ENCODE measurements at regions not wholly inside any gene's neighbourhood (a gene's known extent, or its start where the extent isn't known, plus 50 kb on each side); places are given as distances from the start of the nearest gene placed in this dataset.

GRCh38 chr5:171541341-171541776, 121.9 kb downstream of the FGF18 start:
- Histone ChIP-seq H3K27ac (ENCODE audit: low read depth, low read length) (no peak overlapping the region), H3K27me3 (ENCODE audit: insufficient read depth, low read length) (peaks cover 8% of the 10 kb centered on the region), H3K4me3 (ENCODE audit: insufficient read depth, low read length) (no peak overlapping the region), H3K4me1 (ENCODE audit: insufficient read depth, low read length) (no peaks in the 10 kb centered on the region), H3K36me3 (ENCODE audit: insufficient read depth, low read length) (no peaks in the 10 kb centered on the region), H3K4me2 (ENCODE audit: insufficient read depth, low read length) (no peak overlapping the region), H3K9me3 (ENCODE audit: low read depth, low read length) (no peaks in the 10 kb centered on the region), H4K20me1 (ENCODE audit: insufficient read depth, low read length) (no peaks in the 10 kb centered on the region), H3K79me2 (ENCODE audit: insufficient read depth, low read length) (no peaks in the 10 kb centered on the region), H2AFZ (ENCODE audit: low read length) (no peak overlapping the region)
- no peak for DNase-seq (ENCODE audit: insufficient read length, low spot score, missing footprints)
- no peak for TF ChIP-seq CTCF (IDR thresholded peaks at IDR 0.05; ENCODE audit: extremely low read depth, low read depth, low read length)

- TF ChIP-seq CTCF (IDR thresholded peaks at IDR 0.05; ENCODE audit: extremely low read depth, low read depth, low read length) = no peak
- Histone ChIP-seq H2AFZ (ENCODE audit: low read length) (no peak overlapping the region), H3K27me3 (ENCODE audit: insufficient read depth, low read length) (peaks cover 11% of the 10 kb centered on the region), H4K20me1 (ENCODE audit: insufficient read depth, low read length) (no peaks in the 10 kb centered on the region), H3K4me1 (ENCODE audit: insufficient read depth, low read length) (no peaks in the 10 kb centered on the region), H3K9me3 (ENCODE audit: low read depth, low read length) (no peaks in the 10 kb centered on the region), H3K79me2 (ENCODE audit: insufficient read depth, low read length) (no peaks in the 10 kb centered on the region), H3K36me3 (ENCODE audit: insufficient read depth, low read length) (no peaks in the 10 kb centered on the region), H3K4me2 (ENCODE audit: insufficient read depth, low read length) (no peak overlapping the region), H3K27ac (ENCODE audit: low read depth, low read length) (no peak overlapping the region), H3K4me3 (ENCODE audit: insufficient read depth, low read length) (no peak overlapping the region)
- DNase-seq (ENCODE audit: insufficient read length, low spot score, missing footprints) = no peak
Observed at GRCh38 chr5:171542525-171543140, 123.2 kb downstream of the FGF18 start.

GRCh38 chr5:171543148-171543815, 123.8 kb downstream of the FGF18 start:
- H3K36me3 ChIP-seq (ENCODE audit: insufficient read depth, low read length) = no peaks in the 10 kb centered on the region
- H3K27me3 ChIP-seq (ENCODE audit: insufficient read depth, low read length) = peaks cover 11% of the 10 kb centered on the region
- no peak overlapping the region for H3K27ac ChIP-seq (ENCODE audit: low read depth, low read length)
- DNase-seq (ENCODE audit: insufficient read length, low spot score, missing footprints) = no peak
- H3K4me3 ChIP-seq (ENCODE audit: insufficient read depth, low read length) = no peak overlapping the region
- H3K4me1 ChIP-seq (ENCODE audit: insufficient read depth, low read length) = no peaks in the 10 kb centered on the region
- no peak for TF ChIP-seq CTCF (IDR thresholded peaks at IDR 0.05; ENCODE audit: extremely low read depth, low read depth, low read length)
- no peak overlapping the region for H3K4me2 ChIP-seq (ENCODE audit: insufficient read depth, low read length)
- no peaks in the 10 kb centered on the region for H3K79me2 ChIP-seq (ENCODE audit: insufficient read depth, low read length)
- no peak overlapping the region for H2AFZ ChIP-seq (ENCODE audit: low read length)
- H3K9me3 ChIP-seq (ENCODE audit: low read depth, low read length) = no peaks in the 10 kb centered on the region
- H4K20me1 ChIP-seq (ENCODE audit: insufficient read depth, low read length) = no peaks in the 10 kb centered on the region

GRCh38 chr5:171544913-171545765, 125.7 kb downstream of the FGF18 start:
- H3K36me3 ChIP-seq (ENCODE audit: insufficient read depth, low read length) = no peaks in the 10 kb centered on the region
- DNase-seq (ENCODE audit: insufficient read length, low spot score, missing footprints) = no peak
- no peaks in the 10 kb centered on the region for H4K20me1 ChIP-seq (ENCODE audit: insufficient read depth, low read length)
- H3K9me3 ChIP-seq (ENCODE audit: low read depth, low read length) = no peaks in the 10 kb centered on the region
- no peak overlapping the region for H3K4me2 ChIP-seq (ENCODE audit: insufficient read depth, low read length)
- no peak overlapping the region for H3K4me3 ChIP-seq (ENCODE audit: insufficient read depth, low read length)
- H3K27me3 ChIP-seq (ENCODE audit: insufficient read depth, low read length) = peaks cover 15% of the 10 kb centered on the region
- no peak for TF ChIP-seq CTCF (IDR thresholded peaks at IDR 0.05; ENCODE audit: extremely low read depth, low read depth, low read length)
- H3K4me1 ChIP-seq (ENCODE audit: insufficient read depth, low read length) = no peaks in the 10 kb centered on the region
- no peak overlapping the region for H3K27ac ChIP-seq (ENCODE audit: low read depth, low read length)
- H2AFZ ChIP-seq (ENCODE audit: low read length) = no peak overlapping the region
- no peaks in the 10 kb centered on the region for H3K79me2 ChIP-seq (ENCODE audit: insufficient read depth, low read length)
